ENCODE measurements at regions not wholly inside any gene's neighbourhood (a gene's known extent, or its start where the extent isn't known, plus 50 kb on each side); places are given as distances from the start of the nearest gene placed in this dataset.

- WGBS, 2 donors, result 98 to 100% methylated on average over 1 of the region's 1 CpG
- TF ChIP-seq POLR2A (IDR thresholded peaks at IDR 0.05), result no peak
- TF ChIP-seq EP300 (IDR thresholded peaks at IDR 0.05), result no peak
- TF ChIP-seq CTCF (IDR thresholded peaks at IDR 0.05), result no peak
- no peak for TF ChIP-seq POLR2AphosphoS5 (IDR thresholded peaks at IDR 0.05)
- H3K27me3 ChIP-seq, result no peaks in the 10 kb centered on the region
- H3K4me1 ChIP-seq, result peaks cover 0 to 12% (median 0%) of the 10 kb centered on the region in 4 donors
- intact Hi-C loops (cut with DNase I), result no loop called here
- no peaks in the 10 kb centered on the region for H3K36me3 ChIP-seq
- H3K27ac ChIP-seq, result no peak overlapping the region
- H3K9me3 ChIP-seq, result no peaks in the 10 kb centered on the region
- DNase-seq, result no peak
- no peak overlapping the region for H3K4me3 ChIP-seq
Observed at GRCh38 chr13:67351114-67351513, 121.0 kb upstream of the PCDH9 start.

GRCh38 chr13:67343777-67344176, 113.6 kb upstream of the PCDH9 start:
- H3K36me3 ChIP-seq, result no peaks in the 10 kb centered on the region
- WGBS, 2 donors, result 54 to 81% methylated on average over 1 of the region's 1 CpG
- TF ChIP-seq EP300 (IDR thresholded peaks at IDR 0.05) (no peak), CTCF (IDR thresholded peaks at IDR 0.05) (no peak), POLR2AphosphoS5 (IDR thresholded peaks at IDR 0.05) (no peak), POLR2A (IDR thresholded peaks at IDR 0.05) (no peak)
- no peaks in the 10 kb centered on the region for H3K27me3 ChIP-seq
- no peak for DNase-seq
- no peak overlapping the region for H3K27ac ChIP-seq
- H3K4me1 ChIP-seq, result no peaks in the 10 kb centered on the region
- H3K9me3 ChIP-seq, result no peaks in the 10 kb centered on the region
- no peak overlapping the region for H3K4me3 ChIP-seq
- intact Hi-C loops (cut with DNase I), result no loop called here

GRCh38 chr13:67341406-67341805, 111.3 kb upstream of the PCDH9 start:
- H3K27ac ChIP-seq, result no peak overlapping the region
- H3K9me3 ChIP-seq, result no peaks in the 10 kb centered on the region
- 74 to 76% methylated on average over 5 of the region's 5 CpGs for WGBS, 2 donors
- H3K4me3 ChIP-seq, result no peak overlapping the region
- no peaks in the 10 kb centered on the region for H3K4me1 ChIP-seq
- no peak for DNase-seq
- no peaks in the 10 kb centered on the region for H3K27me3 ChIP-seq
- H3K36me3 ChIP-seq, result no peaks in the 10 kb centered on the region
- TF ChIP-seq POLR2AphosphoS5 (IDR thresholded peaks at IDR 0.05), result no peak
- TF ChIP-seq EP300 (IDR thresholded peaks at IDR 0.05), result no peak
- no peak for TF ChIP-seq CTCF (IDR thresholded peaks at IDR 0.05)
- TF ChIP-seq POLR2A (IDR thresholded peaks at IDR 0.05), result no peak
- intact Hi-C loops (cut with DNase I), result no loop called here

DNA sequence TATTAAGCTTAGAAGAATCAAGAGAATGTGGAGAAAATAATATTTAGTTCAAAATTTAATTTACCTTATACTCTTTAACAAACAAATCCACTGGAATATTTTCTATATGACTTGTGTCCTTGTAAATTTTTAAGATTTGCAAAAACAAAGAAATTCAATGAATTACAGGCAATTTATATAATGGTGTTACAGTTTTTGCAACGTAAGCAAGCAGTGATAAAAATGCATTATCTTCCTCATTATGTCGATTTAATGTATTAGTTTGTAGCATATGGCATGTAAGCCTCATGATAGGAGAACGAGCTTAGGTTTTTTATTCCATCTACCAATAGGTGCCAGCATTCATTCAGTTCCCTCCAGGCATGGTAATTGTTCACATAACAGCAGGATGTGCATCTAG, 100.0 kb upstream of the PCDH9 start:
- 70 to 85% methylated on average over 3 of the region's 3 CpGs for WGBS, 2 donors
- H3K27me3 ChIP-seq, result no peaks in the 10 kb centered on the region
- DNase-seq, result no peak
- H3K4me3 ChIP-seq, result no peak overlapping the region
- intact Hi-C loops (cut with DNase I), result no loop called here
- no peak overlapping the region for H3K27ac ChIP-seq
- no peaks in the 10 kb centered on the region for H3K36me3 ChIP-seq
- no peaks in the 10 kb centered on the region for H3K4me1 ChIP-seq
- TF ChIP-seq POLR2AphosphoS5 (IDR thresholded peaks at IDR 0.05) (no peak), POLR2A (IDR thresholded peaks at IDR 0.05) (no peak), CTCF (IDR thresholded peaks at IDR 0.05) (no peak), EP300 (IDR thresholded peaks at IDR 0.05) (no peak)
- no peaks in the 10 kb centered on the region for H3K9me3 ChIP-seq

DNA sequence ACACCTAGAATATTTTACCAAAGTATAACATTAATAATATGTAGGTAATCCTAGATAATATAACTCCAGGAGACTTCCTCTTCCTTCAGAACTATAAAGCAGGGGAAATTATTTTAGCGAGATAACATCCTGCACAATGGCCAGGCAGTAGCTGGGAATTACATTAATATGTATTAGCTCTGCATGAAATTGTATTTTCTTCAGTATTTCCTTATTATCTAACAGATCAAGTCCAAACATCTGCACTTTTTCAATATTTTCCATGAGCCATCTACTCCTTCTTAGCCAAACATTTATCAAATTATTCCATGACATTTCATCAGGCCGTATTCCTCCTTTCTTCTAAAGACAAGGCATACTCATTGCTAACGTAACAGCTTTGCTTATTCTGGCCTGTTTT, 98.8 kb upstream of the PCDH9 start:
- H3K4me1 ChIP-seq, result no peaks in the 10 kb centered on the region
- no peak overlapping the region for H3K4me3 ChIP-seq
- 85 to 90% methylated on average over 3 of the region's 3 CpGs for WGBS, 2 donors
- intact Hi-C loops (cut with DNase I), result no loop called here
- H3K27ac ChIP-seq, result no peak overlapping the region
- TF ChIP-seq POLR2A (IDR thresholded peaks at IDR 0.05), result no peak
- no peak for TF ChIP-seq CTCF (IDR thresholded peaks at IDR 0.05)
- TF ChIP-seq POLR2AphosphoS5 (IDR thresholded peaks at IDR 0.05), result no peak
- TF ChIP-seq EP300 (IDR thresholded peaks at IDR 0.05), result no peak
- DNase-seq, result no peak
- no peaks in the 10 kb centered on the region for H3K36me3 ChIP-seq
- no peaks in the 10 kb centered on the region for H3K27me3 ChIP-seq
- no peaks in the 10 kb centered on the region for H3K9me3 ChIP-seq

Measured in sigmoid colon (tissue), 6 donors.